Skin of body (tissue), 1 donor: ENCODE measurements at regions not wholly inside any gene's neighbourhood (a gene's known extent, or its start where the extent isn't known, plus 50 kb on each side); places are given as distances from the start of the nearest gene placed in this dataset.

Experiments
- DNase-seq: peaks from one replicate; lab custom pipeline; 2025; lab: John Stamatoyannopoulos, UW

DNA sequence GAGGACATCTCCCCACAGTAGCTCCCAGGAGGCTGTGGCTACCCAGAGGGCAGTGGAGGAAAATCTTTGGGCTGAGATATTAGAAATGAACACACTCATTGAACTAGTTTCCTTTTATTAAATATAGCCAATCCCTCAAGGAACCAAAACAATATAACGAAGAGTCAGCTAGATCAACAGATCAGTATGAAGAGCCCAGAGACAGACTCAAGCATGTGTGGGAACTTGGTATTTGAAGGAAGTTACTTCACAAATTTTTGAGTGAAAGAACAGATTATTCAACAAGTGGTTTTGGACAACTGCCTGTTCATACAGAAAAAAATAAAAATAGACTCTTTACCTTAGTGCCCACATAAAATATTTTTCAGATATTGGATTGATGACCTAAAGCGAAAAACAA is 183.6 kb upstream of the PMFBP1 start:
- no peak for DNase-seq

DNA sequence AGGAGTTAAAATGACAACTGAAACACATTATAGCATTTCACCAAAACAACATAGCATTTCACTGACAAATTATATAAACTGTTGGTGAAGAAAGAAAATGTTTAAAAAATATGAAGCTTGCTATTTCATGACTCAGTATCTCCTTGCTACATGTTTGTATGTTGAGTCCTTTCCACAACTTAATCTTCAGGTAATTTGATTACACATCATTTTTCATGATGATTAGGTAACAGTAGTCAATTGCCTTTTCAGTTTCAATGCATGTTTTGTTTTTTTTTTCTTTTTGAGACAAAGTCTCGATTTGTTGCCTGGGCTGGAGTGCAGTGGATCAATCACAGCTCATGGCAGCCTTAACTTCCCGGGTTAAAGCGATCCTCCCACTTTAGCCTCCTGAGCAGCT is 177.8 kb upstream of the PMFBP1 start:
- no peak for DNase-seq

DNA sequence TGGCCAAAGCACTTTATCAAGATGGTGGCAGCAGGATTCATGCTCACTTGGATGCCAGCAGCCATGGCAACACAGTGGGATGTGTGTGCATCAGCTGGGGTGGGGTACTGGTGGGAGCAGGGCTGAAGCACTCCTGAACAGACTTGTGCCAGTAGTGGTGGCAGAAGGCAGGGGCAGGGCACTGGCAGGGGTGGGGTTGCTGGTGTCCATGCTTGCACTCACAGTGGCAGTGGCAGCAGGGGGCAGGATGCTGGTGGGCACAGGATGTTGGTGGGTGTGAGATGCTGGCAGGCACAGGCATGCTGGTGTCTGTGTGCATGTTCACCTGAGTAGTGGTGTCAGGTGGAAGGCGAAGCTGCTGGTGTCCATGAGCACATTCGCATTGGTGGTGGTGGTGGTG is 161.0 kb upstream of the PMFBP1 start:
- DNase-seq, result no peak

DNA sequence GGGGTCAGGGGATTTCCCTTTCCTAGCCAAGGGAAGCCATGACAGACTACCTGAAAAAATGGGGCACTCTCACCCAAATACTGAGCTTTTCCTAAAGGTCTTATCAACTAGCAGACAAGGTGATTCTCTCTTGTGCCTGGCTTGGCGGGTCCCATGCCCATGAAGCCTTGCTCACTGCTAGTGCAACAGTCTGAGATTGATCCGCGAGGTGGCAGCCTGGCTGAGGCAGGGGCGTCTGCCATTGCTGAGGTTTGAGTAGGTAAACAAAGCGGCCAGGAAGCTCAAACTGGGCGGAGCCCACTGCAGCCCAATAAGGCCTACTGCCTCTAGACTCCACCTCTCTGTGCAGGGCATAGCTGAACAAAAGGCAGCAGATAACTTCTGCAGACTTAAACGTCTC is 152.6 kb upstream of the PMFBP1 start:
- DNase-seq, result no peak

DNA sequence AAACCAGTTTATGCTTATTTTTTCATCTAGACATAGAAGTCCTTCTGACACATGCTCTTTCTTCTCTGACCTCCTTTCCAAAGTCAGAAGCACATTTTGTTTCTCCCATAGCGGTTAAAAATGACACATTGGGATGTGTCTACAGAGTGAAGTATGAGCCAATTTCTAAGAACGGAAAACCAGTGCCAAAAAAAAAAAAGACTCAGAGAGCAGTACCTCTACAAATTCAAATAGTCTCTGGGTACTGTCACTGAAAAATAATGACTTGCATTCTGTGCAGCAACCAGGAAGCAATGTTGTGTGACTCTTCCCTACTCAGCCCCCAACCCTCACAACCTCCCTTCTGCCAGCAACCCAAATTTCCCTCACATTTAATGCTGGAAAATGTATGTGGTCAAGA is 145.5 kb upstream of the PMFBP1 start:
- no peak for DNase-seq

DNA sequence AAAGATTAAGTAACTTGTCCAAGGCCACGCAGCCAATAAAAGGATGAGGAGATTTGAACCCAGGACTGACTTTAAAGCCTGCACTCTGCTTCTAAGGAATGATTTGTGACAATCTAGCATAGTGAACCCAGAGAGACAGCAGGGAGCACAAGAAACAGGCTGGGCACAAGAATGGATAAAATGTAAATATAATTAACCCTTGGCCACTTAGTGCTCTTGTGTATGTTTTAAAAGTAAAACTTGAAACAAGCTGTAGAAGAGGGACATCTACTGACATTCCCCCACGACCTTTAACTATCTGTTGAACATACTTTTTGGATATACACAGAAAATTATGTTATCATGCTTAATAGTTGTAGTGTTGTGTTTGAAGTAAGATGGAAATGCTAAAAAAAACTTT is 141.9 kb upstream of the PMFBP1 start:
- no peak for DNase-seq

DNA sequence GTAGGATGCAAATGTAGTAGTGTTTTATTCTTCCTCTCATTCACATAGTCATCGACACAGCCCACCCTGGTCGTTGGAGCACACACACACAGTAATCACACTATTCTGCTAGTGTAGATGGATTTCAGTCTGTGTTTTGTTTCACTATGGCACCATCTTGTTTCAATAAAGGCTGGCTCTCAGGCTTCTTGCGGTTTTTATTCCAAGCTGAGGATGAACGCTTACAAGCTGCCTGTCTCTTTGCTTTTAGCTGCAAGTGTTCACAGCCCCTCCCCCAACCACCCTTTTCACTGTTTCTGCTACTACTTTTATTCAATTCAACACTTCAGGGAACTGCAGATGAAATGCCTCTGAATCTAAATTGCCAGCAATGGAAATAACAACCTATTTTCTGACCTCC is 140.9 kb upstream of the PMFBP1 start:
- peak; percentile 1 for DNase-seq

DNA sequence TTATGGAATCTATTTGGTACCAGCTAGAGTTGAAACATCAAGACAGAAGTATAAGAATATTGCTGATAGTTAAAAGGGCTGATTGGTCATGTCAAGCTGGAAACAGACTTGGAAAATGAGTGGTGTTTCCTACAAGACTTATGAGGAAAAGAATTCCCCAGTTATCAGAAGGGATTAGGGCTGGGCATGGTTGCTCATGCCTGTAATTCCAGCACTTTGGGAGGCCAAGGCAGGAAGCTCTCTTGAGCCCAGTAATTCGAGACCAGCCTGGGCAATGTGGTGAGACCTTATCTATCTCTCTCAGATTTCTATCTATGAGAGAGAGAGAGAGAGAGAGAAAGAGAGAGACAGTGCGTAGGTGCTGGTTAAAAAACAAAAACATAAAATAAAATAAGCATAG is 139.5 kb upstream of the PMFBP1 start:
- DNase-seq, result no peak

DNA sequence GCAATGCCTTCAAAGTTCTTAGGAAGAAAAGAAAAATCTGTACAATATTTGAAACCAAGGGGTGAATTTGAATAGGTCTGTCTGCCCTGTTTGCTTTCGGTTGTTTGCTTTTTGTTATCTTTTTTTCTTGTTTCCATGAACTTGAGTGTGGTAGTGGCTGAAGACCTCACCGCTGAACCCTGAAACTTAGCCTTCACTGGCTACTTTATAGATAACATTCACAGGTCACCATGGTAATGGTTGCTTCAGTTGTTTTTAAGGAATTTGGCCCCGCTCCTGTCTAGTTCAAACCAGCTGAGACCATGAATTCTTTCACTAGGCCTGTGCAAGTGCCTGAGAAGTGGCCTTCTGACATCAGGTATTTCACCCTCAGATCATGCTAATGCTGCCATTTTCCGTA is 137.0 kb upstream of the PMFBP1 start:
- DNase-seq, result no peak

DNA sequence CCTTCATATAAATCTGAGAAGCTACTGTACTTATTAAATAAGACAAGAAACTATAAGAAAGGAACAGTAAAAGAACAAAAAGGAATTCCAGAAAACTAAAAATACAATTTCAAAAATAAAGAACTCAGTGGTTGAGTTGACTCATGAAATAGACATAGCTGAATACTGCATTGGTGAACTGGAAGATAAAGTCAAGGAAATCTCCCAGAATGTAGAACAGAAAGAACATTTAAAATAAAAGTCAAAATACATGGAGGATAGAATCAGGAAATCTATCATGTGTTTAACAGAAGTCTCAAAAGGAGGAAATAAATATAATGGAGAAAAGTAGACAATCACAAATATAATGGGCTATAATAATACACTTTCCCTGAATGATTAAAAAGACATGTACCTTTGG is 136.4 kb upstream of the PMFBP1 start:
- no peak for DNase-seq

DNA sequence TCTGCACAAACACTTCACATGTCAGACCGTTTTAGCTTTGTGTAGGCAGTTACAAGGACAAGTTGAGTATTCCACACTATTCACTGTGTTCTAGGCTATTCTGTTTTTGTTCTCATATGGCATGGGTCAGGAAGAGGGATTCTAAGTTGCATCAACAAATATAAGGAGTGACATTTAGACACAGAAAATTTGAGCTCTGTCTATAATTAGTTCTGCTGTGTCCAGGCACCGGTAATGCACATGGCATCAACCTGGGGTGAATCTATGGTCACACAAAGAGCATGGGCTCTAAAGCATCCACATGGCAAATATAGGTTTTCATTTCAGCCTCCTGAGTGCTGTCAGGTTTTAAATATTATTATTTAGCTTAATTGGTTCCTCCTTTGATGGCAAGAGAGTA is 130.4 kb upstream of the PMFBP1 start:
- DNase-seq, result no peak

DNA sequence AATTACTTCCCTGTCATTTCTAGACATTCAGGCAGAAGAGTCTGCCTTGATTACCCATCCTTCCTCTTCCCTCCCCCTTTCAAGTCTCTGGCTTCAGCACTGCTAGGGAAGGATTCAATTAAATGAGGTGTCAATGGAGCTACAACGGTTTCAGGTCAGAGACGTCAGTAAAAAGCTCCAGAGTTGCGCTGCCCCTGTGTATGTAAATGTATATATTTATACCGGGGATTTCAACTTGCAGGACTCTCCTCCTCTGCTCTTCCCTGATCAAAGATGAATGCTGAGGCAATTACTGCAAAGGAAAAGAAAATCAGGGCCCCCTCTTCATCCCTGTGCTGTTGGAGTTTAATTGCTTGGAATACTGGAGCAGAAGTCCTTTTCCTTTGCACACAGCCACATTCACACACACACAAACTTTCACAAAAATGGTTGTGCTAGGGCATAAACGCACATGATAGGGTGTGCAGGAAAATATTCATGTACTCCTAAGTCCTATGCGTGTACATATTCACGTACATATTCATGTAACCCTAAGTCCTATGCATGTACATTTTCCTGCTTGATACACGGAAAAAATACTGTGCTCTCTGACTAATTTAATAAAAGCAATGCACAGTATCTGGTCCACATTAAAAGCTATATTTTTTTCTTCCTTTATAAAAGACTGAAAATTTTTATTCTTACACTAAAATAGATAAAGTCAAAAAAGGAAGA is 129.7 kb upstream of the PMFBP1 start:
- no peak for DNase-seq

DNA sequence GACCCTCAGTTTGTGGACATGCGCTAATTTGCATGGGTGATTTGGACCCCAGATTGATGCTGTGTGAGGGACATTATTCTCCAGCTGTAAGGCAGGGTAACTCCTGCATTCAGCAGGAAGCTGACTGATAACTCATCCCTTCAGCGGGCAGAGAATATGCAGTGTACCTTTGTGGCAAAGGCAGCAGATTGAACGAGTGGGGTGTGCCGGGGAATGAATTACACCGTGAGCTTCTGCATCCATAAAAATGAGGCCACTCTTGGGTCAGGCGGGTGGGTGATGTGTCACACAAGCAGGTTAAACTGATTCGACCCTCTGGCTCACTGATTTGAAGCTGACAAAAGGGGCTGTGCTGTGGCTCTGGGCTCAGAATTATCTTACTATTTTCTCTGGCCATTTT is 128.9 kb upstream of the PMFBP1 start:
- no peak for DNase-seq

DNA sequence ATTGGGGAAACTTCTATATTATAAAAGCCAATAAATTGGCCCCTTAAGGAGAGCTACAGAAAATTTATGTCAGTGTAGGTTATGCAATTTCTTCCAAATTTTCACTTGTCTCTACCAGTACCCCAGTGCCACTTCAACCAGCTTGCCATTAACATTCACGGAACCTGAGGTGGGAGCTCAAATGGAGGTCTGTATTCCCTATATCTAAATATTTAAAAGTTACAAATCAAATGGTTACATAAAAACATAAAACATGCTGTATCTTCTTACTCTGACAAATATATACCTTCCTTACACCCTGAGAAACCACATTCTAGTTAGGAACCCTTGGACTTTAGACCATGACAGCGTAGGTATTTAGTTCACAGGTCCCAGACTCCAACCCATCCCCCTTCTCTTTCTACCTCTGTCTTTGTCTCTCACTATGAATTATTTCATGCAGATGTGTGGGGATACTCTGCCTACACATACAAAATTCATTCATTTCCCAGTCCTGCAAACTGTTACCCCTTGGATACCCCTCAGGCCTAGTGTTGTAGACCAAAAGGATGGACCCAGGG is 127.8 kb upstream of the PMFBP1 start:
- no peak for DNase-seq

DNA sequence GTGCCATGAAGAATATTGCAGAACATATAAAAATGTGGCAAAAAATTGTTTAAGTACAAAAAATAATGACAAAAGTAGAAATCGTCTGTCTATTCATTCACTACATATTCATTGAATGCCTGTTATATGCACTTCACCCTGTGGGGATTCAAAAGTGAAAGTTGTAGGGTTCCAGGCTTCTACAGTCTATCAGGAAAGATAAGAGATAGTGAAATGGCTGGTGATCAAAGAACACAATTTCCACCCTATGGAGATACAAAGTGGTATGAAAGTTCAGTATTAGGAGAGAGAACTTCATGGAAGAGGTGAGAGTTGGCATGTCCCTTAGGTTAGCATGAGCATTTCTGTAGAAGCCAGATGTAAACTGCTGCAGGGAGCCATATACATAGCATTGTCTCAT is 127.0 kb upstream of the PMFBP1 start:
- DNase-seq, result no peak

DNA sequence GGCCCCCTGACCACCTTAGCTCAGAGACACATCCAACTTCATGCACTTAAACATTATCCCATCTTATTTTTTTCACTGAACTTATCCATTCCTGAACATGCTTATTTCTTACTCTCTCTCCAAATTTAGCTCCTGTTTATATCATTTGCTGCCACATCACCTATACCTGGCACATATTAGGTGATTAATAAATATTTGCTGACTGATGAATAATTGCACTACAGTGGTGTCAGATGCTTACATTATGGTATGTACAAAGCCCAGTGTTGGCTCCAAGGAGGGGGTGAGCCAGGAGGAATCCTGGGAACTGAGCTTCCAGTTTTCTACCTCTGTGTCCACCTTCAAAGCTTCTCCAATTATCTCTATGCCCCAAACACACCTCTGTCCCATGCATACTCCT is 124.0 kb upstream of the PMFBP1 start:
- no peak for DNase-seq

DNA sequence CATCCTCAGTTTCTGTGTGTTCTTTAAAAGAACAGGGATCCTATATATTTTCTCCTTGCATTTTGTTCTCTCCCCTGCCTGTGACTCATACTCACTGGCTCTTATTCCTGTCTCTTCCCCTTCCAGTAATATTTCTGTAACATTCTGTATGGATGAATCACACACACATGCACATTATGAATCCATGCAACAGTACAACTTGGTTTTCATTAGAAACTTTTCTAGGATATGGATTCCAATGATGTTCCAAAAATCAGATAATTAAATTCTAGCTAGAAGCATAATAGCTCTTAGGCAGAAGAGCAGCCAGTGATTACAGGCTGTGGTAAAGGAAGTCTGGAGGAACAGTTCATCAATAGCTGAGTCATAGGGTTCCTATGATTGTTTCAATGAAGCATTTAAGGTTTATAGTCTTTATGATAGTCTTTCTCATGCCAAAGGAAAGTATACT is 119.6 kb upstream of the PMFBP1 start:
- peak; percentile 73 for DNase-seq

DNA sequence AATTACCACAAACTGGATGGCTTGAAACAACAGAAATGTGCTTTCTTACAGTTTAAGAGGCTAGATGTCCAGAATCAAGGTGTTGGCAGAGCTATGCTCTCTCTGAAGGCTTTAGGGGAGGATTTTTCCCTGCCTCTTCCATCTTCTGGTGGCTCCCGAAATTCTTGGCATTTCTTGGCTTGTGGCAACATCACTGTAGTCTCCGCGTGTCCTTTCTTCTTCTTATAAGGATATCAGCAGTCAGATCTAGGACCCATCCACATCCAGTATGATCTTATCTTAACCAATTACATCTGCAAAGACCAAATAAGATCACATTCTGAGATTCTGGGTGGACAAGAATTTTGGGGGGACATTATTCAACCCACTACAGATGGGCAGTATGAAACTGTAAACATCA is 119.2 kb upstream of the PMFBP1 start:
- no peak for DNase-seq

DNA sequence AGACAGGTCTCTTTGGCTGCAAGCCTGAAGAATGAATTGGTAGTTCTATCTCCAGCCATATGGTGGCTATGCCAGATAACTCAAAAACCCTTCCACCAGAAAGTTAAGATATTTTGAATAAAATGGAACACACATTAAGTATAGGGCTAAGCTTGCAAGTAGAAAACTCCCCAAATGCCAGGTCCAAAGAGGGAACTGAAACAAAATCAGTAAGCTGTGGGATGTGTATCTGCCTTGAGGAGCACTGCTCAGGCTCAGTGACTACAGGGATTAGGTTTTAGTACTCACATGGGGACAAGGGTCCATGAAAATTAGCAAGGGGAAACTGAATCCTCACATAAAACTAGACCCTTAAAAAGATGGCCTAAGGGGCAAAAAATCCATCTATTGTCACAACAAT is 115.7 kb upstream of the PMFBP1 start:
- DNase-seq, result no peak

DNA sequence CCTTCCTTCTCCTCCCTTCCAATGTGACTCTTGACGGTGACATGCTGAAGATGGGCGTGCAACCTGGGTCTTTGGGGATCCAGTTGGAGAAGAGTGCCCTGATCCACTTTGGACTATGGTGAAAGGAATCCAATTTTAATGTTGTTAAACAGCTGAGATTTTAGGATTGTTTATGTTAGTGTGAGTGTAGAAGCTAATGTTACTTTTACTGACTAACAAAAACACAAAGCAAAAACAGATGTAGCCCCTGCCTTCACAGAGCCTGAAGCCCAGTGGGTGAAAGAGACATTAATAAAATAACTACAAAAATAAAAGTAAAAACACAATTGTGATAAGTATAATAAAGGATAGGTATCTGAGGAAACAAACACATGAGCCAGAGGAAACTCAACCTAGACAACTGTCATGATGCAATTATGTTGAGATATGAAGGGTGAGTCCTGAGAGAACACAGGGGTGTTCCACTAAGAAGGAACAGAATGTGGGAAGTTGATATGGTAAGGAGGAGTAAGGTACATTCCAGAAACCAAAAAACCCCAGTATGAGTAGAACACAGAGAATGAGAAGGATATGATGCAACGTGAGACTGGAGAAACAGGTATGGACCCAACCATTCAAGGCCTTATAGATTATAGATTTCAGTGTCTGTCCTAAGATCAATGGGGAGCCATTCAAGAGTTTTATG is 115.1 kb upstream of the PMFBP1 start:
- DNase-seq, result no peak

DNA sequence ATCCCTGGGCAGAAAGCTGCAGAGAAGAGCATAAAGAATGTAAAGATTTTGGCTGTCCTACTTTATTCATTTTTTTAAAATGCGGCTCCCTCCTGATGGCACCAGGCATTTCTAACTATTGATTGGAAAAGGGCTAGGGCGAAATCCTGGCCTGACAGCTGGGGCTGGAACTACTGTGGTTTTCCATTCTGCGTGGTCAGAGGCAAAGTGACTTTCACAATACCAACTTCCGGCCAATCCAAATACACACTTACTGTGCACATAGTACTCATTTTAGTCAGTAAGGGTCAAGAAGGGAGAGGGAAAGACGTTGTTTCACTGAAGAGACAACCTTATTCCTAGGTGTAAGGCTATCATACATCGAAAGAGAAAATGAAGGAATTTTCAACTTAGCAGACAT is 113.8 kb upstream of the PMFBP1 start:
- no peak for DNase-seq

DNA sequence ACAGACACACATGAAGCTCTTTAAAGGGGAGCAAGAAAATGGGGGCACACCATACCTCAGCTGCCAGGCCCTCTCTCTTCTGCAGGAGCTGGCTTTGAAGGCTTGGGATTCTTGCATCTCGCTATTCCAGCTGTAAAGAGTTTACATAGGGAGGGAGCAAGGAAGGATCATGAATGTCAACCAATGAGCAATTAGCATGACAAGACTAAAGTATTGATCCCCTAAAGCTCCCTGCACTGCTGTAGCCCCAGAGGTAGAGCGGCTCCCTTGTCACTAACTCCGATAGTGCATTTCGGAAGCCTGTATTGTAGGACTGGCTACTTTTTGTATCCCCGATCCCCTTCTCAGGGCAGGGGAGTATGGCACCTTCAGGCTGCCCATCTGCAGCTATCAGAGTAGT is 113.4 kb upstream of the PMFBP1 start:
- no peak for DNase-seq
